PC-3 (cell line): ENCODE measurements at regions not wholly inside any gene's neighbourhood (a gene's known extent, or its start where the extent isn't known, plus 50 kb on each side); places are given as distances from the start of the nearest gene placed in this dataset.

Experiments
- ATAC-seq: fragments of 200-7000 bp; cut with Tn5 transposase; 2 replicates; pipeline ENCODE4 v1.9.1; 2020; ENCODE audit warnings: mild to moderate bottlenecking, moderate library complexity
- BruUV-seq: library from RNA; stranded (reverse); fragments of 400-500 nt; replicated peaks from 2 replicates; lab custom pipeline; 2021; lab: Mats Ljungman, UMichigan
- CTCF ChIA-PET: fragments of 300-600 bp; sonication (Branson Sonifier 250); formaldehyde crosslinking; loops from one replicate; lab custom pipeline; 2022; ENCODE audit warnings: antibody characterized with exemption; lab: Charles Lee
- POLR2A ChIA-PET: fragments of 300-600 bp; sonication (Branson Sonifier 250); formaldehyde crosslinking; loops from one replicate; lab custom pipeline; 2022; ENCODE audit warnings: antibody characterized with exemption; ENCODE audit not compliant: unreplicated experiment; lab: Charles Lee
- DNase-seq: peaks from one replicate; pipeline ENCODE4 v3.0.0-alpha.2; 2015
- H2AFZ ChIP-seq: fragments of 300-600 bp; sonication (generic); 2 replicates; pipeline ENCODE4 v1.6.0; 2016; ENCODE audit warnings: antibody characterized with exemption, low read length
- H3F3A ChIP-seq: fragments of 300-600 bp; sonication (generic); one replicate; pipeline ENCODE4 v1.6.0; 2017; ENCODE audit warnings: antibody characterized with exemption, low read length, control low read depth, mild to moderate bottlenecking; ENCODE audit not compliant: unreplicated experiment
- H3K27ac ChIP-seq: fragments of 300-600 bp; sonication (generic); 2 replicates; pipeline ENCODE4 v1.5.1; 2016; ENCODE audit warnings: mild to moderate bottlenecking, low read length
- H3K27me3 ChIP-seq: fragments of 300-600 bp; sonication (generic); 2 replicates; pipeline ENCODE4 v1.6.1; 2016; ENCODE audit warnings: low read length, mixed read lengths
- H3K36me3 ChIP-seq: fragments of 300-600 bp; sonication (generic); 2 replicates; pipeline ENCODE4 v1.6.1; 2016; ENCODE audit warnings: low read depth, mixed run types, low read length, mixed read lengths
- H3K4me1 ChIP-seq: fragments of 300-600 bp; sonication (generic); 2 replicates; pipeline ENCODE4 v1.5.1; 2016; ENCODE audit warnings: low read length; ENCODE audit not compliant: insufficient read depth
- H3K4me2 ChIP-seq: fragments of 300-600 bp; sonication (generic); 2 replicates; pipeline ENCODE4 v1.6.0; 2016; ENCODE audit warnings: low read length
- H3K4me3 ChIP-seq: fragments of 300-600 bp; sonication (generic); 2 replicates; pipeline ENCODE4 v1.5.1; 2016; ENCODE audit warnings: mild to moderate bottlenecking, low read length, mixed read lengths
- H3K79me2 ChIP-seq: fragments of 300-600 bp; sonication (generic); 2 replicates; pipeline ENCODE4 v1.6.1; 2017; ENCODE audit warnings: low read length, mixed read lengths
- H3K9ac ChIP-seq: fragments of 300-600 bp; sonication (generic); 2 replicates; pipeline ENCODE4 v1.6.0; 2016; ENCODE audit warnings: mild to moderate bottlenecking, low read length
- H3K9me2 ChIP-seq: fragments of 300-600 bp; sonication (generic); replicated peaks from 2 replicates; pipeline ENCODE4 v1.6.1; 2016; ENCODE audit warnings: mixed run types, low read length, mixed read lengths
- H3K9me3 ChIP-seq: fragments of 300-600 bp; sonication (generic); 2 replicates; pipeline ENCODE4 v1.6.1; 2016; ENCODE audit warnings: low read length, mixed read lengths
- H4K20me1 ChIP-seq: fragments of 300-600 bp; sonication (generic); 2 replicates; pipeline ENCODE4 v1.6.1; 2016; ENCODE audit warnings: low read length, mixed read lengths
- CTCF ChIP-seq: fragments of 300-600 bp; sonication (generic); conservative IDR thresholded peaks from 2 replicates; pipeline ENCODE4 v1.5.1; 2017; ENCODE audit warnings: antibody characterized with exemption, low read depth, mild to moderate bottlenecking, low read length
- EZH2 ChIP-seq: fragments of 300-600 bp; sonication (generic); IDR thresholded peaks from one replicate; pipeline ENCODE4 v1.6.1; 2017; ENCODE audit warnings: antibody characterized with exemption, mild to moderate bottlenecking, low read length; ENCODE audit not compliant: unreplicated experiment
- EZH2phosphoT487 ChIP-seq: fragments of 300-600 bp; sonication (generic); IDR thresholded peaks from 2 replicates; pipeline ENCODE4 v1.6.1; 2018; ENCODE audit warnings: mild to moderate bottlenecking, antibody characterized with exemption, low read length, borderline replicate concordance
- intact Hi-C: fragments of 100-400 bp; cut with micrococcal nuclease; formaldehyde crosslinking; loops from 2 replicates; pipeline ENCODE4 v1.9.0; 2023

GRCh38 chr6:166750108-166750793 lies 123.2 kb upstream of the RPS6KA2 start:
- ChIA-PET CTCF (no interaction called here), POLR2A (no interaction called here)
- TF ChIP-seq CTCF (no peak), EZH2phosphoT487 (no peak), EZH2 (no peak)

GRCh38 chr6:166749666-166750065 lies 122.6 kb upstream of the RPS6KA2 start:
- Histone ChIP-seq H3K4me2 (no peak overlapping the region), H3F3A (no peaks in the 10 kb centered on the region), H3K27ac (no peak overlapping the region), H3K79me2 (no peaks in the 10 kb centered on the region), H3K9ac (no peak overlapping the region), H3K27me3 (no peaks in the 10 kb centered on the region), H4K20me1 (no peaks in the 10 kb centered on the region), H3K4me3 (no peak overlapping the region), H3K9me2 (no peaks in the 10 kb centered on the region), H3K9me3 (no peaks in the 10 kb centered on the region), H3K36me3 (no peaks in the 10 kb centered on the region), H2AFZ (no peak overlapping the region), H3K4me1 (no peaks in the 10 kb centered on the region)
- ChIA-PET POLR2A (no interaction called here), CTCF (no interaction called here)
- ATAC-seq, result peak; percentile 20
- TF ChIP-seq EZH2phosphoT487 (no peak), EZH2 (no peak), CTCF (no peak)
- intact Hi-C loops, result no loop called here
- no TSS peak for BruUV-seq
- DNase-seq, result no peak

More at GRCh38 chr6:166750108-166750793, 123.2 kb upstream of the RPS6KA2 start:
- H3K4me2 ChIP-seq, result no peak overlapping the region
- no peak overlapping the region for H3K4me3 ChIP-seq
- no peaks in the 10 kb centered on the region for H4K20me1 ChIP-seq
- H3K27me3 ChIP-seq, result no peaks in the 10 kb centered on the region
- DNase-seq, result no peak
- intact Hi-C loops, result no loop called here
- no peak overlapping the region for H3K27ac ChIP-seq
- no peaks in the 10 kb centered on the region for H3K4me1 ChIP-seq
- H3K9me3 ChIP-seq, result no peaks in the 10 kb centered on the region
- BruUV-seq, result no TSS peak
- peak; percentile 46 for ATAC-seq
- no peaks in the 10 kb centered on the region for H3K79me2 ChIP-seq
- H3K9ac ChIP-seq, result no peak overlapping the region
- H3K36me3 ChIP-seq, result no peaks in the 10 kb centered on the region
- no peak overlapping the region for H2AFZ ChIP-seq
- H3F3A ChIP-seq, result no peaks in the 10 kb centered on the region
- no peaks in the 10 kb centered on the region for H3K9me2 ChIP-seq
